Endothelial cell of umbilical vein (primary cell): ENCODE measurements at regions not wholly inside any gene's neighbourhood (a gene's known extent, or its start where the extent isn't known, plus 50 kb on each side); places are given as distances from the start of the nearest gene placed in this dataset.

Experiments used
- BruUV-seq: library from RNA; stranded (reverse); fragments of 400-500 nt; replicated peaks from 2 replicates; lab custom pipeline; 2021; lab: Mats Ljungman, UMichigan
- CTCF ChIA-PET: fragments of 300-600, 350-600 bp; sonication (Branson Sonifier 250); formaldehyde crosslinking; loops from one replicate; lab custom pipeline; 2021; ENCODE audit warnings: antibody characterized with exemption, inconsistent platforms; lab: Charles Lee
- POLR2A ChIA-PET: fragments of 300-600, 350-600 bp; sonication (Branson Sonifier 250); formaldehyde crosslinking; loops from one replicate; lab custom pipeline; 2021; ENCODE audit warnings: antibody characterized with exemption, inconsistent platforms; lab: Charles Lee
- DNase-seq: peaks from one replicate; pipeline ENCODE4 v3.0.0-alpha.2; 2011; ENCODE audit warnings: low read depth, low spot score
- FAIRE-seq: peaks from 2 replicates; lab custom pipeline; 2011; peaks lifted over from hg19 to GRCh38; lab: Jason Lieb, UNC
- H2AFZ ChIP-seq: 2 replicates; pipeline ENCODE4 v1.6.0; 2012; ENCODE audit warnings: low read depth, low read length, control low read depth, inconsistent platforms
- H3K27ac ChIP-seq: 2 replicates; pipeline ENCODE4 v1.5.1; 2011; ENCODE audit warnings: low read depth, mild to moderate bottlenecking, control low read depth, low read length, moderate library complexity; ENCODE audit not compliant: insufficient read depth
- H3K27me3 ChIP-seq, 2 experiments: 2 replicates each; pipeline versions ENCODE4 v1.6.0 to v1.6.1; 2011; ENCODE audit warnings: low read length in 2 of 2, mixed read lengths in 1 of 2; ENCODE audit not compliant: control insufficient read depth in 2 of 2, insufficient read depth in 2 of 2
- H3K36me3 ChIP-seq, 2 experiments: 2 replicates in 1 of 2; 3 replicates in 1 of 2; pipeline ENCODE4 v1.5.1; 2011; ENCODE audit warnings: low read length in 2 of 2, mild to moderate bottlenecking in 1 of 2, moderate library complexity in 1 of 2; ENCODE audit not compliant: control insufficient read depth in 2 of 2, insufficient read depth in 2 of 2; ENCODE audit errors: extremely low read depth in 1 of 2
- H3K4me1 ChIP-seq: 3 replicates; pipeline ENCODE4 v1.5.1; 2011; ENCODE audit warnings: mild to moderate bottlenecking, low read length; ENCODE audit not compliant: control insufficient read depth, insufficient read depth; ENCODE audit errors: extremely low read depth
- H3K4me2 ChIP-seq: 2 replicates; pipeline ENCODE4 v1.6.1; 2011; ENCODE audit warnings: low read length, control low read depth, mixed read lengths; ENCODE audit not compliant: insufficient read depth
- H3K4me3 ChIP-seq, 3 experiments: fragments of 200-600 bp in 1 of 3; sonication (generic), shearing (Covaris generic) in 1 of 3; replicated peaks in 1 of 3; 2 replicates each; pipeline ENCODE4 v1.5.1; 2011 to 2016; ENCODE audit warnings: control low read depth in 3 of 3, low read length in 3 of 3, mild to moderate bottlenecking in 2 of 3, inconsistent platforms in 1 of 3, low read depth in 1 of 3, moderate library complexity in 1 of 3; ENCODE audit not compliant: insufficient read depth in 1 of 3
- H3K79me2 ChIP-seq: 2 replicates; pipeline ENCODE4 v1.6.0; 2012; ENCODE audit warnings: low read length, inconsistent platforms; ENCODE audit not compliant: control insufficient read depth, insufficient read depth
- H3K9ac ChIP-seq: replicated peaks from 2 replicates; pipeline ENCODE3; 2011; ENCODE audit warnings: low read length, control low read depth; ENCODE audit not compliant: insufficient read depth; ENCODE audit errors: extremely low read depth
- H3K9me1 ChIP-seq: replicated peaks from 3 replicates; pipeline ENCODE4 v1.6.0; 2011; ENCODE audit warnings: mild to moderate bottlenecking, low read length; ENCODE audit not compliant: control insufficient read depth, insufficient read depth; ENCODE audit errors: extremely low read depth
- H3K9me3 ChIP-seq: replicated peaks from 2 replicates; pipeline ENCODE4 v1.5.1; 2012; ENCODE audit warnings: low read length, inconsistent platforms; ENCODE audit not compliant: control insufficient read depth, insufficient read depth
- H4K20me1 ChIP-seq: replicated peaks from 2 replicates; pipeline ENCODE3; 2011; ENCODE audit warnings: mild to moderate bottlenecking, low read length; ENCODE audit not compliant: control insufficient read depth, insufficient read depth; ENCODE audit errors: extremely low read depth
- CTCF ChIP-seq, 2 donors: IDR thresholded peaks; 1 replicate in 1 of 2; 2 replicates in 1 of 2; pipeline ENCODE4 v1.5.1; 2011; ENCODE audit warnings: low read length in 2 of 2, mild to moderate bottlenecking in 2 of 2, moderate library complexity in 2 of 2, control low read depth in 1 of 2, inconsistent platforms in 1 of 2, low read depth in 1 of 2; ENCODE audit not compliant: insufficient read depth in 1 of 2; ENCODE audit errors: extremely low read depth in 1 of 2
- EZH2 ChIP-seq: IDR thresholded peaks from 2 replicates; pipeline ENCODE4 v1.6.1; 2012; ENCODE audit warnings: borderline replicate concordance, low read depth, mild to moderate bottlenecking, moderate library complexity, low read length, inconsistent platforms; ENCODE audit not compliant: severe bottlenecking
- FOS ChIP-seq: IDR thresholded peaks from 2 replicates; pipeline ENCODE4 v1.6.1; 2011; ENCODE audit warnings: mild to moderate bottlenecking, low read length, moderate library complexity, borderline replicate concordance; ENCODE audit not compliant: insufficient read depth
- GATA2 ChIP-seq: IDR thresholded peaks from 2 replicates; pipeline ENCODE4 v1.7.0; 2011; ENCODE audit warnings: low read depth, mild to moderate bottlenecking, moderate library complexity, mixed read lengths, low read length; ENCODE audit not compliant: insufficient read length, insufficient read depth
- JUN ChIP-seq: IDR thresholded peaks from 2 replicates; pipeline ENCODE4 v1.6.1; 2011; ENCODE audit warnings: borderline replicate concordance, low read depth; ENCODE audit not compliant: insufficient read length, insufficient read depth
- MAX ChIP-seq: IDR thresholded peaks from 2 replicates; pipeline ENCODE4 v1.6.1; 2011; ENCODE audit not compliant: insufficient read depth, insufficient read length
- MYC ChIP-seq: IDR thresholded peaks from one replicate; pipeline ENCODE4 v1.6.1; 2011; ENCODE audit warnings: mild to moderate bottlenecking, low read depth, low read length
- POLR2A ChIP-seq: IDR thresholded peaks from 2 replicates; pipeline ENCODE4 v1.6.1; 2012; ENCODE audit warnings: low read depth, mild to moderate bottlenecking, control low read depth, low read length
- POLR2AphosphoS5 ChIP-seq: IDR thresholded peaks from 2 replicates; pipeline ENCODE4 v1.6.1; 2012; ENCODE audit warnings: low read depth, mild to moderate bottlenecking, control low read depth, low read length, moderate library complexity; ENCODE audit not compliant: insufficient read depth
- dilution Hi-C: fragments of 300-500 bp; cut with MboI; formaldehyde crosslinking; loops from one replicate; pipeline ENCODE4 v1.15.0; 2019; ENCODE audit warnings: low sequenced_read_pairs; ENCODE audit not compliant: extremely low pct_ligation_motif_present
- intact Hi-C: fragments of 100-400 bp; cut with micrococcal nuclease; formaldehyde crosslinking; loops from one replicate; pipeline ENCODE4 v1.10.0; 2022

DNA sequence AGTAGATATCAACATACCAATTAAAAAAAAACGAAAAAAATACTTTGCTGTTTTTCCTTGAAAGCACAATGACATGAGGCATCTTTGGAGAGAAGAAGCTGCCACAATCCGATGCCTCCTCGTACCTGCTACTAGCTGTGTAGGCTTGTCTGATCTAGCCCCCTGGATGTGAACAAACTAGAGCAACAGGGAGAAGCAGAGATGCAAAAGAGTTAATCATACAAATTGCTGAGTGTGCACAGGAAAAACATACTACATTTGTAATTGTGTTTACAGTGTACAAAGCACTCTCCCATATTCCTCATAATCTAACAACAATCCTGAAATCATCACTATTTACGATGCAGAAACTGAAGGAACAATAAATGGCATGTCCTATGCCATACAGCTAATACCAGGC lies 227.0 kb upstream of the CTNNB1 start:
- no peaks in the 10 kb centered on the region for H3K27me3 ChIP-seq
- no TSS peak for BruUV-seq
- peak overlapping the region; percentile 91 for H3K27ac ChIP-seq
- DNase-seq = no peak
- no peaks in the 10 kb centered on the region for H3K9me3 ChIP-seq
- ChIA-PET POLR2A (interaction anchor here (1.2 to 2.9 kb wide), 3 partner anchors 95 to 229 kb away, joined by 3 to 8 read pairs (median 5); partner anchors contain the start of gene CTNNB1), CTCF (no interaction called here)
- dilution Hi-C loops = no loop called here
- intact Hi-C loops = loop anchor here (5.0 to 10.0 kb wide), 5 partner anchors 250 to 1218 kb away; no protein-coding TSS in a partner anchor
- no peak overlapping the region for H2AFZ ChIP-seq
- TF ChIP-seq MAX = no peak
- TF ChIP-seq FOS = no peak
- no peak for TF ChIP-seq POLR2A
- TF ChIP-seq POLR2AphosphoS5 = no peak
- TF ChIP-seq MYC = no peak
- no peak for TF ChIP-seq EZH2
- TF ChIP-seq JUN = no peak
- no peak for TF ChIP-seq CTCF (IDR thresholded peaks at IDR 0.05; ENCODE audit: extremely low read depth in 1 of 2, insufficient read depth in 1 of 2, low read depth in 1 of 2, low read length in 2 of 2)
- no peak for TF ChIP-seq GATA2
- H3K4me1 ChIP-seq = peaks cover 65% of the 10 kb centered on the region
- no peak for FAIRE-seq
- peak overlapping the region; percentile 76 for H3K9ac ChIP-seq
- H3K4me2 ChIP-seq = peak overlapping the region; percentile 39
- no peaks in the 10 kb centered on the region for H4K20me1 ChIP-seq
- H3K4me3 ChIP-seq = no peak overlapping the region
- H3K36me3 ChIP-seq = no peaks in the 10 kb centered on the region
- H3K79me2 ChIP-seq = no peaks in the 10 kb centered on the region
- no peaks in the 10 kb centered on the region for H3K9me1 ChIP-seq
